Endothelial cell of umbilical vein (primary cell): ENCODE measurements at regions not wholly inside any gene's neighbourhood (a gene's known extent, or its start where the extent isn't known, plus 50 kb on each side); places are given as distances from the start of the nearest gene placed in this dataset.

ENCODE experiments used
- BruUV-seq: library from RNA; stranded (reverse); fragments of 400-500 nt; replicated peaks from 2 replicates; lab custom pipeline; 2021; lab: Mats Ljungman, UMichigan
- CTCF ChIA-PET: fragments of 300-600, 350-600 bp; sonication (Branson Sonifier 250); formaldehyde crosslinking; loops from one replicate; lab custom pipeline; 2021; ENCODE audit warnings: antibody characterized with exemption, inconsistent platforms; lab: Charles Lee
- POLR2A ChIA-PET: fragments of 300-600, 350-600 bp; sonication (Branson Sonifier 250); formaldehyde crosslinking; loops from one replicate; lab custom pipeline; 2021; ENCODE audit warnings: antibody characterized with exemption, inconsistent platforms; lab: Charles Lee
- DNase-seq: peaks from one replicate; pipeline ENCODE4 v3.0.0-alpha.2; 2011; ENCODE audit warnings: low read depth, low spot score
- FAIRE-seq: peaks from 2 replicates; lab custom pipeline; 2011; peaks lifted over from hg19 to GRCh38; lab: Jason Lieb, UNC
- H2AFZ ChIP-seq: 2 replicates; pipeline ENCODE4 v1.6.0; 2012; ENCODE audit warnings: low read depth, low read length, control low read depth, inconsistent platforms
- H3K27ac ChIP-seq: 2 replicates; pipeline ENCODE4 v1.5.1; 2011; ENCODE audit warnings: low read depth, mild to moderate bottlenecking, control low read depth, low read length, moderate library complexity; ENCODE audit not compliant: insufficient read depth
- H3K27me3 ChIP-seq, 2 experiments: 2 replicates each; pipeline versions ENCODE4 v1.6.0 to v1.6.1; 2011; ENCODE audit warnings: low read length in 2 of 2, mixed read lengths in 1 of 2; ENCODE audit not compliant: control insufficient read depth in 2 of 2, insufficient read depth in 2 of 2
- H3K36me3 ChIP-seq, 2 experiments: 2 replicates in 1 of 2; 3 replicates in 1 of 2; pipeline ENCODE4 v1.5.1; 2011; ENCODE audit warnings: low read length in 2 of 2, mild to moderate bottlenecking in 1 of 2, moderate library complexity in 1 of 2; ENCODE audit not compliant: control insufficient read depth in 2 of 2, insufficient read depth in 2 of 2; ENCODE audit errors: extremely low read depth in 1 of 2
- H3K4me1 ChIP-seq: 3 replicates; pipeline ENCODE4 v1.5.1; 2011; ENCODE audit warnings: mild to moderate bottlenecking, low read length; ENCODE audit not compliant: control insufficient read depth, insufficient read depth; ENCODE audit errors: extremely low read depth
- H3K4me2 ChIP-seq: 2 replicates; pipeline ENCODE4 v1.6.1; 2011; ENCODE audit warnings: low read length, control low read depth, mixed read lengths; ENCODE audit not compliant: insufficient read depth
- H3K4me3 ChIP-seq, 3 experiments: fragments of 200-600 bp in 1 of 3; sonication (generic), shearing (Covaris generic) in 1 of 3; replicated peaks in 1 of 3; 2 replicates each; pipeline ENCODE4 v1.5.1; 2011 to 2016; ENCODE audit warnings: control low read depth in 3 of 3, low read length in 3 of 3, mild to moderate bottlenecking in 2 of 3, inconsistent platforms in 1 of 3, low read depth in 1 of 3, moderate library complexity in 1 of 3; ENCODE audit not compliant: insufficient read depth in 1 of 3
- H3K79me2 ChIP-seq: 2 replicates; pipeline ENCODE4 v1.6.0; 2012; ENCODE audit warnings: low read length, inconsistent platforms; ENCODE audit not compliant: control insufficient read depth, insufficient read depth
- H3K9ac ChIP-seq: replicated peaks from 2 replicates; pipeline ENCODE3; 2011; ENCODE audit warnings: low read length, control low read depth; ENCODE audit not compliant: insufficient read depth; ENCODE audit errors: extremely low read depth
- H3K9me1 ChIP-seq: replicated peaks from 3 replicates; pipeline ENCODE4 v1.6.0; 2011; ENCODE audit warnings: mild to moderate bottlenecking, low read length; ENCODE audit not compliant: control insufficient read depth, insufficient read depth; ENCODE audit errors: extremely low read depth
- H3K9me3 ChIP-seq: replicated peaks from 2 replicates; pipeline ENCODE4 v1.5.1; 2012; ENCODE audit warnings: low read length, inconsistent platforms; ENCODE audit not compliant: control insufficient read depth, insufficient read depth
- H4K20me1 ChIP-seq: replicated peaks from 2 replicates; pipeline ENCODE3; 2011; ENCODE audit warnings: mild to moderate bottlenecking, low read length; ENCODE audit not compliant: control insufficient read depth, insufficient read depth; ENCODE audit errors: extremely low read depth
- CTCF ChIP-seq, 2 donors: IDR thresholded peaks; 1 replicate in 1 of 2; 2 replicates in 1 of 2; pipeline ENCODE4 v1.5.1; 2011; ENCODE audit warnings: low read length in 2 of 2, mild to moderate bottlenecking in 2 of 2, moderate library complexity in 2 of 2, control low read depth in 1 of 2, inconsistent platforms in 1 of 2, low read depth in 1 of 2; ENCODE audit not compliant: insufficient read depth in 1 of 2; ENCODE audit errors: extremely low read depth in 1 of 2
- EZH2 ChIP-seq: IDR thresholded peaks from 2 replicates; pipeline ENCODE4 v1.6.1; 2012; ENCODE audit warnings: borderline replicate concordance, low read depth, mild to moderate bottlenecking, moderate library complexity, low read length, inconsistent platforms; ENCODE audit not compliant: severe bottlenecking
- FOS ChIP-seq: IDR thresholded peaks from 2 replicates; pipeline ENCODE4 v1.6.1; 2011; ENCODE audit warnings: mild to moderate bottlenecking, low read length, moderate library complexity, borderline replicate concordance; ENCODE audit not compliant: insufficient read depth
- GATA2 ChIP-seq: IDR thresholded peaks from 2 replicates; pipeline ENCODE4 v1.7.0; 2011; ENCODE audit warnings: low read depth, mild to moderate bottlenecking, moderate library complexity, mixed read lengths, low read length; ENCODE audit not compliant: insufficient read length, insufficient read depth
- JUN ChIP-seq: IDR thresholded peaks from 2 replicates; pipeline ENCODE4 v1.6.1; 2011; ENCODE audit warnings: borderline replicate concordance, low read depth; ENCODE audit not compliant: insufficient read length, insufficient read depth
- MAX ChIP-seq: IDR thresholded peaks from 2 replicates; pipeline ENCODE4 v1.6.1; 2011; ENCODE audit not compliant: insufficient read depth, insufficient read length
- MYC ChIP-seq: IDR thresholded peaks from one replicate; pipeline ENCODE4 v1.6.1; 2011; ENCODE audit warnings: mild to moderate bottlenecking, low read depth, low read length
- POLR2A ChIP-seq: IDR thresholded peaks from 2 replicates; pipeline ENCODE4 v1.6.1; 2012; ENCODE audit warnings: low read depth, mild to moderate bottlenecking, control low read depth, low read length
- POLR2AphosphoS5 ChIP-seq: IDR thresholded peaks from 2 replicates; pipeline ENCODE4 v1.6.1; 2012; ENCODE audit warnings: low read depth, mild to moderate bottlenecking, control low read depth, low read length, moderate library complexity; ENCODE audit not compliant: insufficient read depth
- dilution Hi-C: fragments of 300-500 bp; cut with MboI; formaldehyde crosslinking; loops from one replicate; pipeline ENCODE4 v1.15.0; 2019; ENCODE audit warnings: low sequenced_read_pairs; ENCODE audit not compliant: extremely low pct_ligation_motif_present
- intact Hi-C: fragments of 100-400 bp; cut with micrococcal nuclease; formaldehyde crosslinking; loops from one replicate; pipeline ENCODE4 v1.10.0; 2022

GRCh38 chr11:69974528-69974927 lies 103.6 kb upstream of the ANO1 start:
- intact Hi-C loops (loop anchor here (10.0 kb wide), 1 partner anchor 100 kb away; the partner anchor contains the start of gene ANO1), dilution Hi-C loops (no loop called here)
- POLR2A ChIA-PET = no interaction called here
- Histone ChIP-seq H4K20me1 (no peaks in the 10 kb centered on the region), H3K36me3 (no peaks in the 10 kb centered on the region), H3K9ac (no peak overlapping the region), H3K4me2 (no peak overlapping the region), H3K27ac (no peak overlapping the region), H2AFZ (no peak overlapping the region), H3K4me3 (no peak overlapping the region), H3K27me3 (no peaks in the 10 kb centered on the region), H3K9me3 (no peaks in the 10 kb centered on the region), H3K4me1 (peaks cover 18% of the 10 kb centered on the region), H3K79me2 (no peaks in the 10 kb centered on the region), H3K9me1 (no peaks in the 10 kb centered on the region)
- CTCF ChIA-PET = interaction anchor here (0.8 kb wide), 1 partner anchor 9 kb away, joined by 4 read pairs; no protein-coding TSS in a partner anchor
- no peak for FAIRE-seq
- TF ChIP-seq MAX (no peak), JUN (no peak), POLR2AphosphoS5 (no peak), FOS (no peak), CTCF (IDR thresholded peaks at IDR 0.05; ENCODE audit: extremely low read depth in 1 of 2, insufficient read depth in 1 of 2, low read depth in 1 of 2, low read length in 2 of 2) (no peak), POLR2A (no peak), GATA2 (no peak), EZH2 (no peak), MYC (no peak)
- no TSS peak for BruUV-seq
- DNase-seq = no peak
